ENCODE measurements at regions not wholly inside any gene's neighbourhood (a gene's known extent, or its start where the extent isn't known, plus 50 kb on each side); places are given as distances from the start of the nearest gene placed in this dataset.
"Not testable (repeated sequence)": the region's sequence is repeated elsewhere in the genome, so short reads cannot be mapped to it uniquely, and the experiment has no call there.

DNA sequence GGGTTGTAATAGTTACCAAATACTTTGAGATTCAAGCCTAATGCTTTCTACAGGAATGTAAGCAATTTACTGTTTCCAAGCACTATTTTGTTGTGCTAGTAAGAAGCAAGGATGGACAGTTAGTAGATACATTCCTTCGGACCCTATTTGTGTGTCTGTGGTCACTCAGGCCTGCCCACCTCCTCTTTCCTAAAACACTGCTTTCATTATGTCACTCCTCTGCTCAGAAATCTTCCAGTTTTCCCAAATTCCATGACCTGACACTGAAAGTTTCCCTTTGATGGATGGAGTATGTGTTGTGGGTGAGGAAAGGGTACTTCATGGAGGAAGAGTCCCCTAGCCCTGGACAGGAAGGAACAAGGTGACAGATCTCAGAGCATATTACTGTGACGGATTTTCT, 141.1 kb downstream of the DISP1 start:
- DNase-seq = no peak

DNA sequence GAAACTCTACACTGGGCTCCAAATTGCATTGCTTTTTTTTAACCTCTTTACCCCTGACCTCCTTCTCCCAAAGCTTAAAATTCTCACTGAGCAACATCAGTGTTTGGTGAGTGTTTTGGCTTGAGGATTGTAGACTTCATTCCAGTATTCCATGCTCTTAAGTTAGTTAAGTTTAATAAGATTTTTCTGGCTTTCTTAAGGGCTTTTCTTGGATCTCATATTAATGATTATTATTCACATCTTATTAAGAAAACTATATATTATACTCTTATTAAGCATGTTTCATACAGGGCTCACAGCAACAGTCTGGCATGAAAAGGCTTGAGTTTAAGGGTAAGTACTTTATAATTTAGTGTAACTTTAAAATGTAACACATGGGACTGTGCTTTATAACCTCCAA, 141.8 kb downstream of the DISP1 start:
- DNase-seq = no peak

DNA sequence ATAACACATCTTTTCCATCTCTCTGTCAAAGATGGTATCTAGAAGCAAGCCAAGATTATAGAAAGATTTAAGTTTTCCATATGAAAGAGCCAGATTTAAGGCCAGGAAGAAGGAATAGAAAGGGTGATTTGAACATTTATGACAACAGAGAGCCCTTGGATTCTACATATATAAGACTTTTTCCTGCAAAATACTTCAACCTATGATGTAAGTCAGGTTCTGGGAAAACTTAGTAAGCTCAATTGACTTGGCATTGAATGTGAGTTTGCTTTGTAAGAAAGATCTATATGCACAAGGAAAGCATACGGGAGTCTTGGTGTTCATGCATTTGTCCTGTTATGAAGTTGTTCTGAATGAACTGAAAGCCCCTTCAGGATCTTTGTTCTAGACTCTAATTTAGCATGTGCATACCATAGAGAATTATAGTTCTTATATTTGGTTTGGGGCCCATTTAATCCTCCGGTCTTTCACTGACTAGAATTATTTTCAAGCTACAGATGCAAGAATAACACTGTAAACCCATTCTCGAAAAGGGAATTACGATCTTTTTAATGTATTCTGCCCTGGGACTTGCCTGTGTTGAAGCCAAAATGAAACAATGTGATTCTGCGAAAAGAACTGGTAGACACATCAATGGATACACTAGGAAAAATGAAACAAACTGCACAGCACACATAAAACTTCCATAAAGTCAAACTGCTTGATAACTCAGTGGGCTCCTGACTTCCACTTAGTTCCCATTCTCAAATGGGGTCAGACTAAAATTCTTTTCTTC, 152.8 kb downstream of the DISP1 start:
- DNase-seq = no peak

DNA sequence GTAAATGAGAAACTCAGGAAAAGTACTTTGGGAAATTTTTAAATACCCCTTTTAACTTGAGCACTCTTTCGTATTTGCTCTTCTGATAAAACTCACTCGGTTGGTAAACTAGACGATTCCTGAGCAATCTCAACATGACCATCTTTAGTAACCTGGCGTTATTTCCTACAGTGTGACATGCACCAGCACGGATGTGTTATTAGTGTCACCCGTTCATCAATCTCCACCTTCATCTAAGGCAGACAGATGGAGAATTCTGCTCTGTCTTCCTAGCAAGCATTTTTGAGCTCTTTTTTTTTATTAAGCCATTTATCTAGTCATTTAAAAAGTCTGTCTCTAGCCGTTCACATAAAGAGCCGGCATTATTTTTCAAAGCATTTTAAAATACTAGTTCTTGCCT, 155.2 kb downstream of the DISP1 start:
- DNase-seq = no peak

GRCh38 chr1:222970711-222971110, 155.9 kb downstream of the DISP1 start:
- DNase-seq = no peak

- DNase-seq = no peak
Measured at GRCh38 chr1:222971146-222971545, 156.3 kb downstream of the DISP1 start.

- no peak for DNase-seq
Measured at GRCh38 chr1:222973561-222973960, 158.7 kb downstream of the DISP1 start.

DNA sequence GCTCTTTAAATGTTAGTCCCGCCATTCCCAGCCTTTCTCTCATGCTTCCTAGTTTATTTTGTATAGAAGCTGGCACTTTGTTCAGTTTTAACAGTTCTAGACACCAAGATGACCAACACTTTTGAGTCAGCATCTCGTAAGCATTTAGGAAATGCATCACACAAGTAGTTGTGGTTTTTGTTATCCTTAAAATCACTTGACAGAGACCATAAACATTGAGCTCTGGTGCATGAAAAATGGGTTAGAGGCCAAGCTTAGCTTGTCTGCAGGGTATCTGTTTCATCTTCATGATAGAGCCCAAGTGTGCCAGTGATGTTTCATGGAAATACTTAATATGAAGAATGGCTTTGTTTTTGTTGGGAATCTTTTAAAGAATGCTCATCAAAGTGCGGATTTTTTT, 159.7 kb downstream of the DISP1 start:
- no peak for DNase-seq

- no peak for DNase-seq
Measured at GRCh38 chr1:222975472-222976122, 160.8 kb downstream of the DISP1 start.

DNA sequence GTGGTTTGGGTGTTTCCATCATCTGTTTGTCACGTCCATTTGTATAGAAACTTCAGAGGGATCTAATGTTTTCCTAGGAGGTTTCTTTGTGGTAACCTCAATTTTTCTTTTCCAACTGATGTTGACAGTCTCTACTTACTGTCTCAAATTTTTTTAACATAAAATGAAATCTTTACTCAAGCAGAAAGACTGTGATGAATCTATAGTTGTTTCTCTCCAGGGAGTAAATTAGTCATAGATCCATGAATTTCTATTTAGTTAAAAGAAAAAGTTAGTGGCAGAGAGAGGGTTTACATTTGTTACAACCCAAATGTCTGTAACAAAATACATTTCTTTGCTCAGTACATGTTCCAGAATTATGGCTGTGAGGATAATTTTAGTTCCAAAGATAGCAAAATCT, 161.6 kb downstream of the DISP1 start:
- DNase-seq = no peak

- DNase-seq = not testable (repeated sequence)
Measured at GRCh38 chr1:222977294-222977693, 162.5 kb downstream of the DISP1 start.

DNA sequence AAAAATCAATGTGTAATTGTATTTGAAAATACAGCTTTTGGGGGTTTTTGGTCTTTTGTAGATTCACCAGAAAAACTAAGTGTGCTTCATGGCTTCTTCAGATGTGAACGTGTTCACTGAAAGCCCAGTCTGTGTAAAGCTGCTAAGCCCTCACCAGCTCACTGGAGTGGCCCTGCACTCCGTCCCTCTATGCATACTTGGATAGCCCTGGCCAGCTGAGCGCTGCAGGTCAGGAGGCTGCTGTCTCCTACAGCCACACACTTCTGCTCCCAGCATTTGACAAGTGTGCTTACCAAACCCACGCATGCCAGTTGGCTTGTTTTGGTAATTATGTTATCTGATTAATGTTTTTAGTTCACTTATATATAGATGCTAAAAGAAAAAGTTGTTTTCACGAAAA, 163.5 kb downstream of the TLR5 start:
- no peak for DNase-seq

DNA sequence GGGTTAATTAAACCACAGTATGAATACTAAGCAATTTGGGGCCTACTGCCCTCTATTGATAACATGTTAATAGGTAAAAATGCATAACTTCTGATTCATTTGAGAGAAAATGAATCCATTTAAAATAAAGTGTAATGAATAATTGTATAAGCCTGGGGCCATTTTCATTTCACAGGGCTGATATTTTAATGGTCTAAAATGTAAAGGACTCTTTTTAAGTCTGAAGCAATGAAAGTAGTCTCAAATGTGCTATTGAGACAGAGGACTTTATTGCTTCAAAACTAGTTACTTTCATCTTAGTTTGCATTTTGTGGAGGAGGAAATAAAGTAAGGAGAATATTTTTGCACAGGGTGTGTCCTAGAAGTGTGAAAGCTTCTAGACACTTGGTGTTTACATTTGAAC, 155.4 kb downstream of the TLR5 start:
- no peak for DNase-seq

DNA sequence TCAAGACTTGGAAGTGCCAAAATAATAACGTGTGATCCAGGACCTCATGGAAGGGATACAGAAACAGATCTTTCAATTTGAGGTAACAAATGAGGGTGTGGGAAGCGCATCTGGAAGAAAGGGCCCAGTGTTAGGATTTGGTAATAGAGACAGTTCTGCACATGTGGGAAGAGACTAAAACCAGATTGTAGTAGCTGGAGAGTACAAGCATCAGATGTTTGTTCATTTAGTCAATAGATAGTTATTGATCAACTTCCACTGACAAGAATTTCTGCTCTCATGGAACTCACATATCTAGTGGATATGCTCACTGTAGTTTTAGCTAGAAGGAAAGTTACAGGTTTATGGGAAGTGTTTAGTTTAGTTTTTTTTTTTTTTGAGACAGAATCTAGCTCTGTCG, 153.6 kb downstream of the TLR5 start:
- DNase-seq = no peak

- no peak for DNase-seq
Measured at GRCh38 chr1:222991177-222991576, 151.9 kb downstream of the TLR5 start.

DNA sequence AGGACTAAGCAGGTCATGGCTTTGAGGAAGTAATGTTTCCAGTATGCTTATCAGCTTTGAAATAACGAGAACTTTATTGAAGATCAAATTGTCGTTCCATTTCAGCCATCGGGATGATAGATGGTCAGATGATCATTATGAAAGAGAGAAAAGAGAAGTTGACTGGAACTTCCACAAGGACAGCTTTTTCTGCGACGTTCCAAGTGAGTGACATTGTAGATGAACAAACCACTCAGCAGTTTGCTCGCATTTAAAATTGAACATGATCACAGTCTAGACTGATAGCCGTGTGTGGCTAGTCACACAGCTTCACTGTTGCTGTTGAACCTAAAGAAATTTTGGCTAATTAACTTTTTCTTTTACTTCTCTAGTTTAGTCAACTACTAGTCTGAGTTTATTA, 151.1 kb downstream of the TLR5 start:
- DNase-seq = no peak

GRCh38 chr1:222994511-222995235, 148.4 kb downstream of the TLR5 start:
- DNase-seq = no peak

DNA sequence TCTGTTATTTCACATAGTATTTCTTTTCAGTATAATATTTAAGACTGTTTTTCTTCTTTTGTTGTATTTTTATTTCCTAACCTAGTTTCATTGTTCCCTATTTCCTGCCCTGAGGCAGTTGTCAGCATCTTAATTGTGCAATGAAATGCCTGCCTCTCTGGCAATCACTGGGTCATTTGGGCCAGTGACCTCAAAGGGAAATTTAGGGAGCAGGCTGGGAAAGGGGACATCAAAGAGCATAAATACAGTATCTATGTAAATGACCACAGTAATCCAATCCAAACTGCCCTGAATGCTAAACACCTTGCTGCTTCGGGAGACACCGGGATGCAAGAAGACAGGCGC, 147.8 kb downstream of the TLR5 start:
- no peak for DNase-seq

DNA sequence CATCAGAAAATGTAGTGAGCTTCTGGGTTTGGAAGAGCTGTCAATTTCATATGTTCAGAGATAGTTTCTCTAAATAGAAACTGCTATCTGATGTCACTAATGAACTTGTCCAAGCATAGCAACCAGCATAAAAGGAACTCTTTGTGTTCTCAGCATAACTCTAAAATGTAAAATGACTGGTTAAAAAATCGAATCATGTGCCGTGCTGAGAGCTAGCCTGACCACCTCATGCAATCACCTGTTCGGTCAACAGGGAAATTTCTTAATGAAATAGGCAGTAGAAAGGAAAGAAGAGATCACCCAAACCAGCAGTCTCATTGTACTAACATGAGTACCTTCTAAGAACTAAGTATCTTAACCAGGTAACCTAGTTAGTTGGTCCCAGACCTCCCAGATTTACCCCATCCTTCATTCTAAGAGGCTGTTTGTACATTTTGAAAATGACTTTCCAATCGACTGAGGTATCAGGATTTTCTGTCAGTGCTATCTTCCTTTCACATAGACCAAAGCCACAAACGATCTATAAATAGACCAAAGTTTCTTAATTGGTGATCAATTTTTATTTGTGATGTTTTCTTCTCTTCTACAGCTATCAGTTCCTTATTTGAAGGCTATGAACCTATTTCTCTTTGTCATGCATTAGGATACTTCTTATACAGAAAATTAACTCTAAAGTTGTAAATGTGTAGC, 147.3 kb downstream of the TLR5 start:
- no peak for DNase-seq

DNA sequence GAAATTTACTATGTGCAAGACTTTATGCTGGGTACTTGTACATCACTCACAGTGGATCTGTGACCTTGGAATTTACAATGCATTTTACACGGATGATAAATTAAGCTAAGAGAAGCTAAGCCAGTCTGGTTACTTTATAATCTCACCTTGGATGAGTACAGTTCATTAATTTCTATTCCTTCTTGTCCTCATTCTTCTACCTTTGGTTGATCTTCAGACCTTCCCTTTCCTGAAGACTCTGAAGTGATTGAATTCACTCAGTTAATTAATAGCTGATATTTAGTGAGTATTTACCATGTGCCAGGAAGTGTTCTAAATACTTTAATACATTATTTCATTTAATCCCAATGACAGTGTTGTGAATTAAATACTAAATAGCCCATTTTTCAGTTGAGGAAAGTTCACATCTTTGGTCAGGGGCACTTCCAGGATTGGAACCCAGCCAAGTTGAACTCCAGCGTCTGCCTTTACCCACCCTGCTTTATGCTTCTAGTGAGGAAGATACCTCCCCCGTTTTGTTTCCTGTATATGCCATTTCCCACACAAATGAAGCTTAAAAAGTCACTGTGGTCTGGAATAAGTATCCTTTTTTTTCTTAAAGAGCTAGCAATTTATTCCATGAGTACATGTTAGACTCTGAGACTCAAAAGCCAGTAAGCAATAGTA, 146.6 kb downstream of the TLR5 start:
- no peak for DNase-seq

DNA sequence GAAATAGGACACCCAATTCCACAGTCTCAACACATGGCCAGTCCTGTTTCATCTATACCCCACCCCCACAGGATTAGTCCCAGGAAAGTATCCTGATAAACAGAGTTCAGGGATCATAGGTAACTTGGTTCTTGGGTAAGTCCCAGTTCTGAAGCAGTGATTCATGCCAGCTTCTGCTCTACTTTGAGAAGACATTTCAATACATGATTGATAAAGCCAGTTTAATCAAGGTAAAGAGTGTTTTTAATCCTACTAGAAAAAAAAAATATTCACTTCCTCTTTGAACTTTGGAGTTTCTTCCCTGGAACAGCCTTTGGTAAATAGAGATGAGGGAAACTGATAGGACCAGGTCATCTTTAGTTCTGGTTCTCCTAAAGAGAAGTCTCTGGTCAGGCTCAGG, 142.4 kb downstream of the TLR5 start:
- DNase-seq = no peak

- no peak for DNase-seq
Measured at GRCh38 chr1:223001653-223002634, 141.1 kb downstream of the TLR5 start.
